Loucy (cell line): ENCODE measurements at regions not wholly inside any gene's neighbourhood (a gene's known extent, or its start where the extent isn't known, plus 50 kb on each side); places are given as distances from the start of the nearest gene placed in this dataset.

Experiments
- H2AFZ ChIP-seq: fragments of 200-600 bp; sonication (generic); 2 replicates; pipeline ENCODE4 v1.6.0; 2016; ENCODE audit warnings: antibody characterized with exemption, mild to moderate bottlenecking, low read length, moderate library complexity
- H3F3A ChIP-seq: fragments of 200-600 bp; 2 replicates; pipeline ENCODE4 v1.6.0; 2016; ENCODE audit warnings: antibody characterized with exemption, low read depth, mild to moderate bottlenecking
- H3K27me3 ChIP-seq: fragments of 200-600 bp; sonication (generic); 2 replicates; pipeline ENCODE4 v1.6.1; 2014; ENCODE audit warnings: low read length, mild to moderate bottlenecking; ENCODE audit not compliant: insufficient read depth, poor library complexity, severe bottlenecking
- H3K36me3 ChIP-seq: fragments of 200-600 bp; sonication (generic); 2 replicates; pipeline ENCODE4 v1.6.1; 2016; ENCODE audit warnings: low read length; ENCODE audit not compliant: insufficient read depth
- H3K4me1 ChIP-seq: fragments of 200-600 bp; sonication (generic); 2 replicates; pipeline ENCODE4 v1.5.1; 2014; ENCODE audit warnings: low read length, mild to moderate bottlenecking; ENCODE audit not compliant: insufficient read depth, poor library complexity, severe bottlenecking
- H3K4me2 ChIP-seq: fragments of 200-600 bp; sonication (generic); 2 replicates; pipeline ENCODE4 v1.6.0; 2014; ENCODE audit warnings: antibody characterized with exemption, low read length, low read depth, mild to moderate bottlenecking; ENCODE audit not compliant: poor library complexity, severe bottlenecking
- H3K4me3 ChIP-seq: fragments of 200-600 bp; sonication (generic); 2 replicates; pipeline ENCODE4 v1.5.1; 2014; ENCODE audit warnings: low read length, mild to moderate bottlenecking, mixed read lengths; ENCODE audit not compliant: poor library complexity, severe bottlenecking
- H3K79me2 ChIP-seq: fragments of 200-600 bp; sonication (generic); 2 replicates; pipeline ENCODE4 v1.6.1; 2014; ENCODE audit warnings: low read length; ENCODE audit not compliant: insufficient read depth
- H3K9ac ChIP-seq: fragments of 200-600 bp; sonication (generic); 2 replicates; pipeline ENCODE4 v1.6.0; 2014; ENCODE audit warnings: mild to moderate bottlenecking, low read depth, low read length, moderate library complexity; ENCODE audit not compliant: poor library complexity, severe bottlenecking
- H3K9me2 ChIP-seq: fragments of 200-600 bp; sonication (generic); replicated peaks from 2 replicates; pipeline ENCODE4 v1.6.1; 2016; ENCODE audit warnings: low read depth, low read length, mixed read lengths
- H3K9me3 ChIP-seq: fragments of 200-600 bp; sonication (generic); 2 replicates; pipeline ENCODE4 v1.6.1; 2014; ENCODE audit warnings: mild to moderate bottlenecking, antibody characterized with exemption, low read length, low read depth; ENCODE audit not compliant: insufficient read depth
- H4K20me1 ChIP-seq: fragments of 200-600 bp; sonication (generic); 2 replicates; pipeline ENCODE4 v1.6.0; 2014; ENCODE audit warnings: antibody characterized with exemption, low read length, mild to moderate bottlenecking; ENCODE audit not compliant: insufficient read depth, poor library complexity, severe bottlenecking
- EZH2phosphoT487 ChIP-seq: fragments of 200-600 bp; IDR thresholded peaks from 2 replicates; pipeline ENCODE4 v1.6.1; 2018; ENCODE audit warnings: antibody characterized with exemption, mild to moderate bottlenecking, moderate library complexity, borderline replicate concordance
- TF ChIP-seq, protein P1 (sequence below): fragments of 200-600 bp; sonication (generic); conservative IDR thresholded peaks from 2 replicates; pipeline ENCODE4 v1.5.1; 2014; ENCODE audit warnings: mild to moderate bottlenecking, antibody characterized with exemption, low read length

DNA sequence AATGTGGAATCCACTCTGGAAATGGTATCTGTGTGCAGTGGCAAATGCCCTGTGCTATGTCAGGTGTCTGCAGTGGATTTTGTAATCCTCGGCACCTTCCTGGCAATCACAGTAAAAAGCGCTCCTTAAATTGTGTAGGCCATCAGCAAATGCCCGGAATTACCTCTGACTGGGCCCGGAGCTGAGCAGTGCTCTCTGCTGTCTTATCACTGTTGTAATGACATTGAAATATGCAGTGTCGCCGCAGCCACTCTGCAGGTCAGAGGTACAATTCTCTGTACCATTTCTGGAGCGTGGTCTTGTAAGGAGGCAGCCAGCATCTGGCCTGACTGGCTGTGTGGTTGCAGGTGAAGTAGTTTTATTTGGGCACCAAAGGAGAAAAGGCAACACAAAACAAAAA lies 416.4 kb upstream of the MKI67 start:
- H3K4me2 ChIP-seq = no peak overlapping the region
- no peaks in the 10 kb centered on the region for H3K9me2 ChIP-seq
- H3K27me3 ChIP-seq = no peaks in the 10 kb centered on the region
- H3K36me3 ChIP-seq = no peaks in the 10 kb centered on the region
- H3K79me2 ChIP-seq = no peaks in the 10 kb centered on the region
- H3K4me3 ChIP-seq = no peak overlapping the region
- H3K4me1 ChIP-seq = peaks cover 11% of the 10 kb centered on the region
- TF ChIP-seq, protein P1, sequence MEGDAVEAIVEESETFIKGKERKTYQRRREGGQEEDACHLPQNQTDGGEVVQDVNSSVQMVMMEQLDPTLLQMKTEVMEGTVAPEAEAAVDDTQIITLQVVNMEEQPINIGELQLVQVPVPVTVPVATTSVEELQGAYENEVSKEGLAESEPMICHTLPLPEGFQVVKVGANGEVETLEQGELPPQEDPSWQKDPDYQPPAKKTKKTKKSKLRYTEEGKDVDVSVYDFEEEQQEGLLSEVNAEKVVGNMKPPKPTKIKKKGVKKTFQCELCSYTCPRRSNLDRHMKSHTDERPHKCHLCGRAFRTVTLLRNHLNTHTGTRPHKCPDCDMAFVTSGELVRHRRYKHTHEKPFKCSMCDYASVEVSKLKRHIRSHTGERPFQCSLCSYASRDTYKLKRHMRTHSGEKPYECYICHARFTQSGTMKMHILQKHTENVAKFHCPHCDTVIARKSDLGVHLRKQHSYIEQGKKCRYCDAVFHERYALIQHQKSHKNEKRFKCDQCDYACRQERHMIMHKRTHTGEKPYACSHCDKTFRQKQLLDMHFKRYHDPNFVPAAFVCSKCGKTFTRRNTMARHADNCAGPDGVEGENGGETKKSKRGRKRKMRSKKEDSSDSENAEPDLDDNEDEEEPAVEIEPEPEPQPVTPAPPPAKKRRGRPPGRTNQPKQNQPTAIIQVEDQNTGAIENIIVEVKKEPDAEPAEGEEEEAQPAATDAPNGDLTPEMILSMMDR = no peak
- no peak for TF ChIP-seq EZH2phosphoT487
- no peaks in the 10 kb centered on the region for H3F3A ChIP-seq
- H4K20me1 ChIP-seq = no peaks in the 10 kb centered on the region
- H3K9ac ChIP-seq = no peak overlapping the region
- H2AFZ ChIP-seq = no peak overlapping the region
- H3K9me3 ChIP-seq = no peaks in the 10 kb centered on the region

DNA sequence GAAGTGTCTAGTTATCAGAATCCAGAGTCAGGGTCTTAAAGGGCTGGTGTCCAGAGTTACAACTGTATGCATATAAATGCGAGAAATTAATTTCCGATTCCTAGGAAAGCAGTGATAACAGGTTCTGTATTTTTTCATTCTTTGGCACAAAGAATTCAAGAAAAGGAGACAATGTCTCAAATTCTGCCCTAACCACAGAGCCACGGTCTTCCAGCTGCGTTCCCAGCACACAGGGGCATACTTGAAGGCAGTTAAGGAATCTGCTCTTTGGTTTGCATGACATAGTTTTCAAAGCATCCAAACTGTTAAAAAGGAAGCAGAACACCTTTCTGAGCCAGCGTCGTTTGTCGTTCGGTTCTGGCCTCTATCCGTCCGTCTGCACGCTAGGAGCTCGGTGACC lies 416.9 kb upstream of the MKI67 start:
- H3K4me3 ChIP-seq = no peak overlapping the region
- no peaks in the 10 kb centered on the region for H3K9me3 ChIP-seq
- H3F3A ChIP-seq = no peaks in the 10 kb centered on the region
- H3K9ac ChIP-seq = no peak overlapping the region
- no peaks in the 10 kb centered on the region for H3K27me3 ChIP-seq
- H2AFZ ChIP-seq = no peak overlapping the region
- TF ChIP-seq, protein P1 = no peak
- no peak for TF ChIP-seq EZH2phosphoT487
- H3K9me2 ChIP-seq = no peaks in the 10 kb centered on the region
- no peaks in the 10 kb centered on the region for H3K79me2 ChIP-seq
- no peak overlapping the region for H3K4me2 ChIP-seq
- H3K4me1 ChIP-seq = peaks cover 6% of the 10 kb centered on the region
- H3K36me3 ChIP-seq = no peaks in the 10 kb centered on the region
- no peaks in the 10 kb centered on the region for H4K20me1 ChIP-seq

DNA sequence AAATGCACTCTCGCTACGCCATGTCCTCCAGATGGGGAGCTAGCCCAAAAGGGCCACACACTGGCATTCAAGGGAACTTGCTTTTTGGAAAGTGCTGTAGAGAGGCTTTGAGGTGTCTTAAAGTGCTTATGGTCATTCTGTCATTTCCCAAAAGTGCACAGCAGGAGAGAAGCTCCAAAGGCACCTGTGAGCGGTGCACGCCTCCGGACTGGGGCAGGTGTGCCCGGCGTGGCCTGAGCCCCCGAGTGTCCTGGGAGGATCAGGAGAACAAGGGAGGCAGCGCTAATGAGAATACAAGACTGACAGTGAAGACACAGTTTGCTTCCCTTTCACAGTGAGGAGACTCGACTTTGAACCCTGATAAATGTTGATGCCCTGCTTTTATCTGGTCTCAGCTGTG lies 419.0 kb upstream of the MKI67 start:
- no peak overlapping the region for H3K4me3 ChIP-seq
- no peaks in the 10 kb centered on the region for H3K9me2 ChIP-seq
- no peaks in the 10 kb centered on the region for H3K79me2 ChIP-seq
- H3K36me3 ChIP-seq = no peaks in the 10 kb centered on the region
- no peaks in the 10 kb centered on the region for H3K4me1 ChIP-seq
- H3K9me3 ChIP-seq = no peaks in the 10 kb centered on the region
- H3K9ac ChIP-seq = no peak overlapping the region
- H3K4me2 ChIP-seq = no peak overlapping the region
- no peaks in the 10 kb centered on the region for H3K27me3 ChIP-seq
- no peak overlapping the region for H2AFZ ChIP-seq
- H3F3A ChIP-seq = no peaks in the 10 kb centered on the region
- H4K20me1 ChIP-seq = no peaks in the 10 kb centered on the region
- no peak for TF ChIP-seq EZH2phosphoT487
- TF ChIP-seq, protein P1 = no peak
